HG03354 (cell line): ENCODE measurements at regions not wholly inside any gene's neighbourhood (a gene's known extent, or its start where the extent isn't known, plus 50 kb on each side); places are given as distances from the start of the nearest gene placed in this dataset.
"Not testable (repeated sequence)": the region's sequence is repeated elsewhere in the genome, so short reads cannot be mapped to it uniquely, and the experiment has no call there.

Experiments
- ATAC-seq: cut with Tn5 transposase; IDR thresholded peaks from one replicate; pipeline ENCODE4 v1.9.1; 2021; ENCODE audit warnings: mild to moderate bottlenecking; ENCODE audit not compliant: unreplicated experiment, poor library complexity, severe bottlenecking

GRCh38 chr12:89768586-89769482 is 60.2 kb upstream of the ATP2B1 start:
- no peak for ATAC-seq

DNA sequence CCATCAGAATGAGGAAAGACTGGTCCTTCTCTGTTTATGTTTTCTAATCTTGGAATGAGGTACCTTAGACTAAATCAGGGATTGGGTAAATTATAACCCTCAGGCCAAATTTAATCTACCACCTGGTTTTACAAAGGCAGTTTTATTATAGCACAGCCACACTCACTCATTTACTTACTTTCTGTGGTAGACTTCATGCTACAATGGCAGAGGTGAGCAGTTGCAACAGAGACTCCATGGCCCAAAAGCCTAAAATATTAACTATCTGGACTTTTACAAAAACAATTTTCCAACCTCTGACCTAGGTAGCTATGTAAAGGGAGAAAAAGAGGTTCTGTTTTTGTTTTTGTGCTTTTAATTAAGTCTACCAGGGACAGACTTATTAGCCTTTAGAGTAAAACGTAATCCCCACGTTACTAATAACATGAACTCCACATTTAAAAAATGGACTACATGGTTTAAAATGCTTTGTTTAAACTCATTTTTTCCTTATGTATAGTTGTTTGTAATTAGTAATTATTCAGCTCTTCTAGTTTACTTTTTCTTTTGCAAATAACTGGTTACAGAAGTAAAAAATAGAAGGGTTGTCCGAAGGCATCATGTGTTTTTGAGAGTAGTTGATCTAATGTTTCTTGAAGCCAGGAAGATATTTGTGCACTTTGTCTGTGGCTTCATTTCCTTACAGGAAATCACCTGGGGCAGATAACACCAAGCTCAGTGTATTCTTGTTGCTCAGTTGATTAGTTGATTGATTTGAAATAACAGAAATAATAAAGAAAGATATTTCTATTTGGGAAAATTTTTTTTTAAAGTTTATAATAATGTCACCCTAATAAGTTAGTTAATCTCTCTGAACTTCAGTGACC is 57.6 kb upstream of the ATP2B1 start:
- ATAC-seq: peak; percentile 82

- not testable (repeated sequence) for ATAC-seq
Observed at GRCh38 chr12:89764164-89764563, 55.5 kb upstream of the ATP2B1 start.

GRCh38 chr12:89762498-89763170 is 54.0 kb upstream of the ATP2B1 start:
- peak; percentile 48 for ATAC-seq

- peak; percentile 21 for ATAC-seq
Observed at GRCh38 chr12:89760783-89761182, 52.1 kb upstream of the ATP2B1 start.
